SHP77 (cell line): ENCODE measurements at regions not wholly inside any gene's neighbourhood (a gene's known extent, or its start where the extent isn't known, plus 50 kb on each side); places are given as distances from the start of the nearest gene placed in this dataset.

Source experiments
- DNase-seq, 2 experiments: peaks; one replicate each; lab custom pipeline; 2025; lab: John Stamatoyannopoulos, UW

GRCh38 chr5:23084815-23085214 lies 231.7 kb upstream of the CDH12 start:
- DNase-seq, result peak; percentile 50 to 73

GRCh38 chr5:23072179-23072578 lies 219.0 kb upstream of the CDH12 start:
- no peak for DNase-seq

GRCh38 chr5:23071682-23072081 lies 218.5 kb upstream of the CDH12 start:
- no peak for DNase-seq

- no peak for DNase-seq
Measured at GRCh38 chr5:23064710-23065109, 211.6 kb upstream of the CDH12 start.

- no peak for DNase-seq
Measured at GRCh38 chr5:23053846-23054245, 200.7 kb upstream of the CDH12 start.

- DNase-seq, result peak; percentile 21 to 44
Measured at GRCh38 chr5:23042226-23042625, 189.1 kb upstream of the CDH12 start.

GRCh38 chr5:23035555-23036090 lies 182.5 kb upstream of the CDH12 start:
- no peak for DNase-seq

- DNase-seq, result no peak
Measured at GRCh38 chr5:23033864-23034263, 180.7 kb upstream of the CDH12 start.

GRCh38 chr5:23029290-23029689 lies 176.1 kb upstream of the CDH12 start:
- no peak for DNase-seq

GRCh38 chr5:23028445-23029021 lies 175.4 kb upstream of the CDH12 start:
- DNase-seq, result no peak

GRCh38 chr5:23027830-23028229 lies 174.7 kb upstream of the CDH12 start:
- DNase-seq, result no peak

GRCh38 chr5:23027331-23027730 lies 174.2 kb upstream of the CDH12 start:
- DNase-seq, result no peak

- DNase-seq, result no peak
Measured at GRCh38 chr5:23026252-23027170, 173.4 kb upstream of the CDH12 start.

GRCh38 chr5:23025629-23026233 lies 172.6 kb upstream of the CDH12 start:
- DNase-seq, result no peak

- no peak for DNase-seq
Measured at GRCh38 chr5:23024470-23024869, 171.3 kb upstream of the CDH12 start.

- peak in 1 of 2 experiments; percentile 11 for DNase-seq
Measured at GRCh38 chr5:23014825-23015224, 161.7 kb upstream of the CDH12 start.

- DNase-seq, result peak; percentile 71 to 72
Measured at GRCh38 chr5:23014266-23014665, 161.1 kb upstream of the CDH12 start.

GRCh38 chr5:23013395-23013998 lies 160.4 kb upstream of the CDH12 start:
- DNase-seq, result peak; percentile 24 to 46

GRCh38 chr5:23012842-23013241 lies 159.7 kb upstream of the CDH12 start:
- no peak for DNase-seq

- DNase-seq, result no peak
Measured at GRCh38 chr5:23007762-23008161, 154.6 kb upstream of the CDH12 start.

GRCh38 chr5:23007236-23007635 lies 154.1 kb upstream of the CDH12 start:
- no peak for DNase-seq

GRCh38 chr5:23001120-23001519 lies 148.0 kb upstream of the CDH12 start:
- no peak for DNase-seq
